Neuron (in vitro differentiated cells): ENCODE measurements at regions not wholly inside any gene's neighbourhood (a gene's known extent, or its start where the extent isn't known, plus 50 kb on each side); places are given as distances from the start of the nearest gene placed in this dataset.

Source experiments
- H2AFZ ChIP-seq: one replicate; pipeline ENCODE4 v1.6.1; 2013; ENCODE audit warnings: low read depth, mild to moderate bottlenecking, inconsistent platforms, low read length, moderate library complexity
- H3K27me3 ChIP-seq: one replicate; pipeline ENCODE4 v1.6.1; 2013; ENCODE audit warnings: low read length; ENCODE audit not compliant: insufficient read depth
- H3K36me3 ChIP-seq: one replicate; pipeline ENCODE4 v1.6.1; 2013; ENCODE audit warnings: low read length; ENCODE audit not compliant: insufficient read depth
- H3K4me1 ChIP-seq: one replicate; pipeline ENCODE4 v1.6.1; 2013; ENCODE audit warnings: low read length; ENCODE audit not compliant: insufficient read depth
- H3K4me3 ChIP-seq: 2 replicates; pipeline ENCODE4 v1.5.1; 2013; ENCODE audit warnings: mild to moderate bottlenecking, low read length, moderate library complexity
- H3K9me3 ChIP-seq: one replicate; pipeline ENCODE4 v1.6.1; 2013; ENCODE audit warnings: low read length

DNA sequence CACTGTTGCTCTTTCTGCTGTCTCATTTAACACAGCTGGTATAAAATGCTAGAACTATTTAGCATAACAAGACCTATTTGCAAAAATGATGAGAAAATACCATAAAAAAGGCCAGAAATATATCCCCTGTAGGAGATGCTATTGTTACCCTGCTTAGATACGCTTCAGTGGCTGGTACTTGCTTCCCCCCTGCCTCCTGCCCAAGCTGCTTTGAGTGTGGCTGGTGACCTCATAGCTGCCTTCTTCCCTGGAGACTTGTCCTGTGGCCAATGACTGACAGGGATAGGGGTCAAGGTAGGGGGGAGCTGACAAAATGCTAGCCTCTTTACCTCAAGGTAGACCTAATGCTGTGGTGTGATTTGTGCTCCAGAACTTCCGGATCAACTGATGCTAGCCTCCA lies 150.2 kb upstream of the ZEB2 start:
- Histone ChIP-seq H3K36me3 (no peaks in the 10 kb centered on the region), H3K27me3 (no peaks in the 10 kb centered on the region), H3K9me3 (no peaks in the 10 kb centered on the region), H3K4me3 (no peak overlapping the region), H3K4me1 (no peaks in the 10 kb centered on the region), H2AFZ (no peak overlapping the region)

DNA sequence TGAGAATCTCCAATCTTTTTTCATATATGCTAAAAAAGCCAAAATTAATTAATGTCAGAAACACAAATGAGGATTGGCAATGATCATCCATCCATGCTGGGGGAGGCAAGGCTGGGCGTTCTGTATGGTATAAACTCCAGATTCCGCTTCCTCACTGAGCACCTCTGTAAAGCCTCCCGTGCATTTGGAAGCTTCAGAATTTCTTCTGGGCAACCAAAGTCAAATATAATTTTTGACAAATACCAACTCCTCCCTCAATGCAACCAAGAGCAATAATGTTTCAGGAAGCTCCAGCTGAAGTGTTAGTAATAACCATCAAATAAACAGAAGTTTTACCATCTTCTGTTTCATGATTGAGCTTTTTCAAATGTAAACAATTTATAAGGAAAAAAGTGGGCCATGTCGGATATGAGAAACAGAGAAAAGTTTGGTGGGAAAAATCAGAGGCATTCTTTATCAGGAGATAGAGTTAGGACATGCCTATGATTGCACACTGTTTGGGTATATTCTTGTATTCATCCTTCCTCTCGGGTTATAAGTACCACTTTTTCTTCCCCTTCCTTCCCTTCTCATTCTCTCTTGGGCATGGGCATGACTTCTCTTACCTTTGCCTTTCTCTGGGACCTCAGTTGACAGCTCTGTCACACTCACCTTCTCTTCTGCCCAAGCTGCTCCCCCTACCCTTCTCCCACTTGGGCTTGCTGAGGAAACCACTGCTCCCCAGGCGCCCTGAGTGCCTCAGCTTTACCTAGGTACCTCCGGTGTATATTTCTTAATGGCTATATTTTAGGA lies 149.5 kb upstream of the ZEB2 start:
- no peak overlapping the region for H2AFZ ChIP-seq
- no peaks in the 10 kb centered on the region for H3K36me3 ChIP-seq
- H3K9me3 ChIP-seq: no peaks in the 10 kb centered on the region
- no peaks in the 10 kb centered on the region for H3K27me3 ChIP-seq
- no peak overlapping the region for H3K4me3 ChIP-seq
- no peaks in the 10 kb centered on the region for H3K4me1 ChIP-seq

DNA sequence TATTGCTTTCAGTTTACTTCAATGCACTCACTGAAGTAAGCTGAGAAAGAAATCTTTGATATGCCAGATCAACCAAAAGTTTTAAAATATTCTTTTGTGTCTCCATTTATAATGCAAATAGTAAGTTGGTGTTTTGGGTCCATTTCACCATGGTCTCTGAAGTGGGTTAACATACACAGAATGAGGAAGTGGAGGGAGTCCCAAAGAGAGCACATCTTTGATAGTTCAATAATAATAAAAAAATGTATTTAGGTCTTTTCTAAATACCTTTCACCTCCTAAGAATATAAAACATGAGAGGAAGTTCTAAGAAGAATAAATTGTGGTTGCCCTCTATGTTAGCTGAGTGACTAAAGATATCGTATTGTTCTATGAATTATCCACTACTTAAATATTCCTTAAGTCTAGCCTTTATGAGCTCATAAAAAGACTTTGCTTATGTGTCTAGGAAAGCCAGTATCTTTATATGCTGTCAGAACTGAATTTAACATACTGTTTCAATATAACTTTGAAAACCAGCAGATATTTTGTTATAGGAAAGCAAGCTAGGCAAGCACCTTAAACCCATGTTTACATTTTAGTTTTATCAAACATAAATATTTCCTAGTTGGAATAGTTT lies 148.7 kb upstream of the ZEB2 start:
- no peaks in the 10 kb centered on the region for H3K9me3 ChIP-seq
- no peaks in the 10 kb centered on the region for H3K4me1 ChIP-seq
- H2AFZ ChIP-seq: no peak overlapping the region
- no peaks in the 10 kb centered on the region for H3K36me3 ChIP-seq
- H3K4me3 ChIP-seq: no peak overlapping the region
- H3K27me3 ChIP-seq: no peaks in the 10 kb centered on the region

DNA sequence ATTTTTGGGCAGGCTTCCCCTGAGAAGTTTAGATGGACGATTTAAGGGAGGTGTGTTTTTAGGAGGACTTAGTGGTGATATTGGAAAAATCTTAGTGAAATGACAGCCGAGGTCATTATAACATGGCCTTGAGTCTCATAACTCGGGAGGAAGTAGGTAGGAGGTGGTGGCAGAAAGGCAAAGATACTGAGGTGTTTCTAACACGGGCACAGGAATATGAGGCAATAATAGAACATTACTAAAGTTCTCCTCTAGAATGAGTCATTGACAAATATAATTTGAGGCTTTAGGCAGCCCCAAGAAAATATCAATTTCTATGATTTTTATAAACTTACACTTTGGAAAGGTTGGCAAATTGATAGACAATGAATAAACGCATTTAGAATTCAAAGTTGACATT lies 146.1 kb upstream of the ZEB2 start:
- no peak overlapping the region for H2AFZ ChIP-seq
- no peaks in the 10 kb centered on the region for H3K9me3 ChIP-seq
- H3K4me1 ChIP-seq: no peaks in the 10 kb centered on the region
- H3K36me3 ChIP-seq: no peaks in the 10 kb centered on the region
- H3K27me3 ChIP-seq: no peaks in the 10 kb centered on the region
- H3K4me3 ChIP-seq: no peak overlapping the region

DNA sequence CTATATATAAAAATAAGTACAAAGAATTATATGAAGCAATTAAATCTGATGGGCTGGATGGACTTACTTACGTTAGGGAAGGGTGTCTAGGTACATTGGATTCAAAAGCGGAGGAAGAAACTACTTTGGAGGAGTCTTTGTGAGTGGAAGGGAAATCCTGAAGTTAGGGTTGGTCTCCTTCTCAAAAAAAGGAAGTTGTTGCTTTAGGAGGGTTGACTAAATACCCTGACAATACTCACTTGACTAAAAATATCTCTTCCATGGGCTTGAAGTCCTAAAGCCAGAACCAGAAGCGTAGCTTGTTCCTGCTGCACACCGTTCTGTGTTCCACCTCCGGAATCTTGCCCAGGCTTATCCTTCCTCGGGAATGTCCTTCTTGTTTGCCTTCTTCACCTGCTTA lies 143.3 kb upstream of the ZEB2 start:
- Histone ChIP-seq H3K9me3 (no peaks in the 10 kb centered on the region), H2AFZ (no peak overlapping the region), H3K4me1 (no peaks in the 10 kb centered on the region), H3K4me3 (no peak overlapping the region), H3K27me3 (no peaks in the 10 kb centered on the region), H3K36me3 (no peaks in the 10 kb centered on the region)

DNA sequence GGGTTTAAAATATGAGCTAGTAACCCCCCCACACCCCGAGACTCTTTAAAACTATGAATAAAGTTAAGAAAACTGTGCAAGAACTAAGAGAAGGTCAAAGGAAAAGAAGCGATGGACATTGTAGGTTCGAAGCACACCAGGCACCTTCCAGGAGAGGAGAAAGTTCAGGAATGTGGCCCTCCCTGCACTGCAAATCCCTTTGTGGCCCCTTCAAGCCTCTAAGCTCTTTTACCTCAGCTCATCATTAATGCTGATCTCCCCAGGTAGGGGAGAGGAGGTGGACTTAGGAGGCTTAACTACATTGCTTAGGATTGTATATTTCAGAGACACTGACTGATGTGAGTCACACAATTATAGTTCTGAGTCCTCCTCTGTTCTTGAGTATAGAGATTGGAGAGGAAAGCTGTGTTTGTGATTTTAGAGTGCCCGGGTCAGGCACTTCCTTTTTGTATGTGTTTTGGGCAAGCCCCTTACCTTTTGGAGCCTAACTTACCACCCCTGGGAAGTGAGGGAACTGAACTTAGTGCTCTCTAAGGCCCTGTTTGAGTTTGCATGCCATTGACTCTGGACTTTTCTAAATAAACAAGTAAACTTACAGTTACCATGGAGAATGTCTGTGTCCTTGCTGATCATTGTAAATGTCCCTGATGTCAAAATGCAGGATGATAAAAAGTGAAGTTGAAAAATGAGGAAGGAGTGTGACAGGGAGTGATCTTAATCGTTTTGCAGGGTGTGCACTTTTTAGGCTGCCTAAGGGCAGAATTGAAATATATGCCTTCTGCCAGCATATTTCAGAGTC lies 140.8 kb upstream of the ZEB2 start:
- Histone ChIP-seq H3K4me3 (no peak overlapping the region), H3K4me1 (no peaks in the 10 kb centered on the region)

DNA sequence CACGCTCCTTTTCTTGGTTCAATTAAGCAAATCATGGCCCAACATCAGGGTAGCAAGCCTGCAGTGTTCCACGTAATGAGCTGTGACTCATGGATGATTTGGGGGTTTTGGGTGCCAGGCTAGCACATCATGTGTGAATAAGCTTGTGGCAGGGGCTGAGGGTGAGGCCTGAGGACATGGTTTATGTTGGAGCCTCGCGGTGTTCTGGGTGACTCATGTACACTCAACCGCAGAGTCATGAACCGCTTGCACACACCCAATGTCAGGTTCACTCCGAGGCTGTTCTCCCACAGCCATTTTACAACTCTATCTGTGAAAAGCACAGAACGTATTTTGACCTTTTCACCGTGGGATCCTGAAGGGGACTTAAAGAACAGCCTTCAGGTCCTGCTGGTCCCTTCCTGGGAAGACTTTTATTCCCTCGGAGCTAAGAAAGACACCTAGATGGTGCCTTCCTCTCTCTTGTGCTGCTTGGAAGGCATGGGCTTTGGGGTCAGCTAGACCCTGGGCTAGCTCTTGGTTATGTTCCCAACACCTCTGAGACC lies 139.9 kb upstream of the ZEB2 start:
- no peaks in the 10 kb centered on the region for H3K36me3 ChIP-seq
- no peaks in the 10 kb centered on the region for H3K4me1 ChIP-seq
- H3K27me3 ChIP-seq: no peaks in the 10 kb centered on the region
- no peak overlapping the region for H2AFZ ChIP-seq
- H3K4me3 ChIP-seq: no peak overlapping the region
- H3K9me3 ChIP-seq: no peaks in the 10 kb centered on the region

More for the DNA sequence above, 140.8 kb upstream of the ZEB2 start:
- no peaks in the 10 kb centered on the region for H3K9me3 ChIP-seq
- peak overlapping the region; percentile 38 for H2AFZ ChIP-seq
- H3K27me3 ChIP-seq: no peaks in the 10 kb centered on the region
- H3K36me3 ChIP-seq: no peaks in the 10 kb centered on the region

DNA sequence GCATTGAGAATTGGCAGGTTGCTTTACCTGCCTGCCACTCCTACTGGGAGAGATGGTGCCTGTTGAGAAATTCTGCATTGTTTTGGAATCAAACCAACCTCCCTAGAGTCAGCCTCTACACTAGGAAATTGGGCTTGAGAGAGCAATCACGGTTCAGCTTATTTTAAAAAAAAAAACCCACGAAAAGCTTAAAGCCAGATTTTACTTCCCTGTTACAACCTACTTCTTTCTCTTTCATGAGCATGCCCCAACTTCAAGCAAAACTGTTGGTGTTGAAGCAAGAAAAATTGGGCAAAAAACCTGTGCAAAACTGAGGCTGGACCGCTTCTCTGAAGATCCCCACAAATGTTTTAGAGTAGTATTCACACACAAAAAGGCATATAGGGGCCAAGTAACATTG lies 134.6 kb upstream of the ZEB2 start:
- no peaks in the 10 kb centered on the region for H3K9me3 ChIP-seq
- no peaks in the 10 kb centered on the region for H3K36me3 ChIP-seq
- H3K4me1 ChIP-seq: peaks cover 3% of the 10 kb centered on the region
- H3K4me3 ChIP-seq: no peak overlapping the region
- H2AFZ ChIP-seq: no peak overlapping the region
- H3K27me3 ChIP-seq: no peaks in the 10 kb centered on the region

DNA sequence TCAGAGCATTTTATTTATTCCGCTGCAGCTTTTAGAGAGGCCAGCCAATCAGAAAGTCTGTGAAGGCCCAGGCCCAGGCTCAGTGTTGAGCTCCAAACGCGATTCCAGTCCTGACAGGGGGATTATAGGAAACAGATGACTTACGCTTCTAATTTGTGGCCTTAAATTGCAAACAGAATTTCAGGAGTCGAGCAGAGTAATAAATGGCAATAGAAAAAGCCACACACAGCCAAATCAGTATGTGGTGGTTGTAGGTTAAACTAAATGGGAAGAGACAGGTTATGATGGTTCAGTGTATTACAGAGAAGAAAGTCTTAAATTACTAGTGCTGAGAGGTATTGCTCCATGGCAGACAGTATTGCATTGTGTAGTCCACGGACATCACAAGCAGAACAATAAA lies 131.0 kb upstream of the ZEB2 start:
- Histone ChIP-seq H3K27me3 (no peaks in the 10 kb centered on the region), H3K4me3 (no peak overlapping the region), H2AFZ (peak overlapping the region; percentile 1), H3K36me3 (no peaks in the 10 kb centered on the region), H3K9me3 (no peaks in the 10 kb centered on the region), H3K4me1 (peaks cover 11% of the 10 kb centered on the region)

DNA sequence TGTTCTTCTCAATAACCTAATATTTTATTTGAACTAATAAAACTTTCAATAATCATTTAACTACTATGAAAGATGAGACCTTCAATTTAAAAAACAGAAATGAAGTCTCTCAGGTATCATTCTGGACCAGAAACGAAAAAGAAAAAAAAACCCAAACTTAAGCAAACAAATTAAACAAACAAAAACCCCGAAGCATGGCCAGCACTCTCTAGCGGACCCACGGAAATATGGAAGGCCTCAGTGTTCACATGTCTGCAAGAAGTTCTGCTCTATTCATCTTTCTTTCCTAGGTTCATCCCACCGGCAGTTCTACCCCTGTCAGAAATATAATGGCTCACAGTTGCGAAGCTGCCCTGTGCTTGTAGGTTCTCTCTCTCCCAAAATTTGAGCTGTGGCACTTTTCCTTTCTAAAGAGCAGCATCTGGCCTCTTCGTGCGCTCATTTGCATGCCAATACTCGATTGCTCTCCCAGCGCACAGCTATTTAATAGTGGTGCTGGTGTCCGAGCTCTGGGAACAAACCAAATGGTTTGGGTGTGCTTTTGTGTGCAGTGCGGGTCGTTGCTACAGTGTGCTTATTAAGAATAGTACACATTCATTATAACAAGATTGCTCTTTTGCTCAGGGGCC lies 129.0 kb upstream of the ZEB2 start:
- no peaks in the 10 kb centered on the region for H3K36me3 ChIP-seq
- no peak overlapping the region for H3K4me3 ChIP-seq
- no peaks in the 10 kb centered on the region for H3K9me3 ChIP-seq
- no peaks in the 10 kb centered on the region for H3K27me3 ChIP-seq
- peaks cover 11% of the 10 kb centered on the region for H3K4me1 ChIP-seq
- peak overlapping the region; percentile 46 for H2AFZ ChIP-seq

DNA sequence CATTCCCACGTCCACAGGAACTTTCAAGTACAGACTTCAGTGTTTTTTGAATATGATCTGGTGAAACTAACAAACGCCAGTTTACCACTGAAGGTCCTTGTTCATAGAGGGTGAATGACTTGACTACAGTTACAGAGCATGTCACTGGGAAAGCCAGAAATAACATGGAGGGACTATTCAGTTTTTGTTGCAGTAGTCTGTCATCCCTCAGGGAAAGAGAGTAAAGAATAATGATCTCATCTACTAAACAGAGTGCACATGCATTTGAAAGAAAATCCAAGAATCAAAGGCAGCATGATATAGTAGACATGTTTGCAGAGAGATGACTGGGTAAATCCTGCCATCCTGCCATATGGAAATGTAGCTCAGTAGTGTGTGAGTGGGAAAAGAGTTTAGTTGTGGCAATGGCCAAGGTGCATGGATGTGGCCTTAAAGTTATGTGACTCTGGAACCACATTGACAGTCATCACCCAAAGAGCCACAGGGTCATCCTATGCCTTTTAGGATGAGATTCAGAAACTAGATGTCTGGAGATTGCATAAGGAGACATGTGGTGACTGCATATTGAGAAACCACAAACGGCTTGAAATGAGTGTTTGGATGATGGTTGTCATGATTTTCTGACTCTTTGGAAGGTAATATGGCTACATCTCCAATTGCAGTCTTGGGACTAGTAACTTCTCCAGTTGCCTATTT lies 125.3 kb upstream of the ZEB2 start:
- no peak overlapping the region for H2AFZ ChIP-seq
- H3K4me3 ChIP-seq: no peak overlapping the region
- H3K9me3 ChIP-seq: no peaks in the 10 kb centered on the region
- no peaks in the 10 kb centered on the region for H3K27me3 ChIP-seq
- peaks cover 9% of the 10 kb centered on the region for H3K4me1 ChIP-seq
- no peaks in the 10 kb centered on the region for H3K36me3 ChIP-seq

DNA sequence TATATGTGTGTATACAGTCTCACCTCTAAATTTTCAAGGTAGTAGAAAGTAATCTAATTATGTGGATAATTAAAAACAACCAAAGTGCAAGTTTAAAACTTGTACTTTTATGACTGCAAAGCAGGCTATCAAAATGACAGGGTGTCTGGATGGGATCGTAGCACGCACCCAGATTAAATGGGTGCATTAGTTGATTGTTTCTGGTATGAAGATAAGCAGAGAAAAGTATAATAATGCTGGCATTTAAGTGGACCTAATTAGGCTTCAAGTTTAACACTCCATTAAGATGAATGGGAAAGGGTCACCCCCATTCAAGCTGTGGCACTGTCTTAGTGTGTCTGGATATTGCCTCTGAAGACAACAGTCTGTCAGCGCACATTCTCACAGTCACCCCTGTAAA lies 124.6 kb upstream of the ZEB2 start:
- Histone ChIP-seq H3K9me3 (no peaks in the 10 kb centered on the region), H2AFZ (no peak overlapping the region), H3K36me3 (no peaks in the 10 kb centered on the region), H3K4me1 (peaks cover 8% of the 10 kb centered on the region), H3K4me3 (no peak overlapping the region), H3K27me3 (no peaks in the 10 kb centered on the region)
